Kidney tubule cell (primary cell): ENCODE measurements at regions not wholly inside any gene's neighbourhood (a gene's known extent, or its start where the extent isn't known, plus 50 kb on each side); places are given as distances from the start of the nearest gene placed in this dataset.
"Not testable (repeated sequence)": the region's sequence is repeated elsewhere in the genome, so short reads cannot be mapped to it uniquely, and the experiment has no call there.

Experiments used
- DNase-seq: peaks from one replicate; pipeline ENCODE4 v3.0.0-alpha.2; 2018; ENCODE audit warnings: low spot score

- peak; percentile 9 for DNase-seq
Observed at GRCh38 chr12:25384038-25384892, 133.5 kb upstream of the KRAS start.

GRCh38 chr12:25382311-25383106 is 131.8 kb upstream of the KRAS start:
- DNase-seq: no peak

GRCh38 chr12:25377469-25378177 is 126.9 kb upstream of the KRAS start:
- peak; percentile 62 for DNase-seq

GRCh38 chr12:25376985-25377384 is 126.3 kb upstream of the KRAS start:
- DNase-seq: no peak

GRCh38 chr12:25376407-25376806 is 125.7 kb upstream of the KRAS start:
- DNase-seq: no peak

GRCh38 chr12:25372969-25373817 is 122.5 kb upstream of the KRAS start:
- DNase-seq: no peak

GRCh38 chr12:25372002-25372401 is 121.3 kb upstream of the KRAS start:
- DNase-seq: no peak

GRCh38 chr12:25368557-25368956 is 117.8 kb upstream of the KRAS start:
- no peak for DNase-seq

- DNase-seq: no peak
Observed at GRCh38 chr12:25366122-25366521, 115.4 kb upstream of the KRAS start.

- no peak for DNase-seq
Observed at GRCh38 chr12:25365340-25365730, 114.6 kb upstream of the KRAS start.

- DNase-seq: no peak
Observed at GRCh38 chr12:25364529-25365339, 114.0 kb upstream of the KRAS start.

GRCh38 chr12:25362646-25363045 is 111.9 kb upstream of the KRAS start:
- no peak for DNase-seq

GRCh38 chr12:25361511-25361910 is 110.8 kb upstream of the KRAS start:
- no peak for DNase-seq

- DNase-seq: no peak
Observed at GRCh38 chr12:25357595-25357994, 106.9 kb upstream of the KRAS start.

- not testable (repeated sequence) for DNase-seq
Observed at GRCh38 chr12:25352942-25353341, 102.2 kb upstream of the KRAS start.

GRCh38 chr12:25352083-25352918 is 101.6 kb upstream of the KRAS start:
- DNase-seq: no peak

- no peak for DNase-seq
Observed at GRCh38 chr12:25348593-25348895, 97.8 kb upstream of the KRAS start.

GRCh38 chr12:25347716-25348592 is 97.2 kb upstream of the KRAS start:
- no peak for DNase-seq

GRCh38 chr12:25341877-25342276 is 91.1 kb upstream of the KRAS start:
- DNase-seq: not testable (repeated sequence)
